ENCODE measurements at regions not wholly inside any gene's neighbourhood (a gene's known extent, or its start where the extent isn't known, plus 50 kb on each side); places are given as distances from the start of the nearest gene placed in this dataset.

DNA sequence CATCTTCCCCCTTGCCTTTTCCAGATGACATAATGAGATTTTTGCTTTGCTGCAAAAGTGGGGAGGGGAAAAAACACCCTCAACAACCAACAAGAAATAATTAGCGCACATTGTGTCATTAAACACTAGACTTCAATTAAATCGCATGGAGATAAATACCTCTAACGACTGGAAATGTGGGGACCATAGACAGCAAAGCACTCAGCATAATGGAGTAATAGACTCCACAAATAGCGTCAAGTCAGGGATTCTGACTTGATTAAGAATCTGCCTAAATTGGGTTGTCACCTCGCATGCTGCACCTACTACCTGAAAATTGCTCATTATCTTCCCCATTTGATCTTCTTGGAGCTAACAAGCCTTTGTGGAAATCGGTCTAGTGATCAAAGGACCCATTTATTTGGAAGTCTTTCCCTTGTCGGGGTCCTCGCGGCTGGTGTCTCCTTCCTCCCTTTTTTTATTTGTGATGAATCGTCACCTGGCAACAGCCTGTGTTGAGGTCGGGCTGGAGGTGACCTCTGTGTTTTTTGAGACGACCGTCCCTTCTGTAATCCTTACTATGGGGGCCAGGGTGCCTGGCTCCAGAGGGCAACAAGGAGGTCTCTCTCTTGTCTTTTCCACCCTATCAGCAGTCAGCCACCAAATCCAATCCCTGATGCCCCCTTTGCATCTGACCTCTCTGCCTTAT, 75.3 kb upstream of the IGSF21 start:
- no peak for ATAC-seq
- Mint-ChIP-seq H3K36me3 (ENCODE audit: low read depth) (no peaks in the 10 kb centered on the region), H3K4me1 (no peaks in the 10 kb centered on the region), H3K27me3 (peaks cover 43% of the 10 kb centered on the region), H3K27ac (no peak overlapping the region), H3K4me3 (no peak overlapping the region)
- H3K9me3 ChIP-seq (ENCODE audit: control insufficient read depth, low read length, poor library complexity, severe bottlenecking): no peaks in the 10 kb centered on the region
- no peak for DNase-seq

DNA sequence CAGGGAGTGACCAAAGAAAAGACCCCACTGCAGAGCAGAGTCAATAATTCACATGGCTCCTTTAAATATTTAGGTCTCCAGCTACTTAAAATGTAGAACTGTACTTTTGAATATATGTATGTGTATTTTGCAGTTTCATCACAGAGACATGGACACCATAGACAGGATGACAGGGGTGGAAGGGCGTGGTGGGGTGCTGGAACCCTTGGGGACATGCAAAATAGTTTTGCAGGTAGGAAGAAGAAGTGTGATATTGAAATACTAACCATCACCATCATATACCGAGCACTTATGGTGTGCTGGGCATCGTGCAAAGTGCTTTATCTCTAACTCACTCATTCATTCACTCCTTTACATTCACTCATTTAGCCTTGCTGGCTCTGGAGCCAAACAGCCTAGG, 72.5 kb upstream of the IGSF21 start:
- H3K9me3 ChIP-seq (ENCODE audit: control insufficient read depth, low read length, poor library complexity, severe bottlenecking): no peaks in the 10 kb centered on the region
- H3K4me1 Mint-ChIP-seq: no peaks in the 10 kb centered on the region
- peaks cover 24% of the 10 kb centered on the region for H3K27me3 Mint-ChIP-seq
- no peaks in the 10 kb centered on the region for H3K36me3 Mint-ChIP-seq (ENCODE audit: low read depth)
- H3K4me3 Mint-ChIP-seq: no peak overlapping the region
- ATAC-seq: no peak
- H3K27ac Mint-ChIP-seq: no peak overlapping the region
- DNase-seq: no peak

DNA sequence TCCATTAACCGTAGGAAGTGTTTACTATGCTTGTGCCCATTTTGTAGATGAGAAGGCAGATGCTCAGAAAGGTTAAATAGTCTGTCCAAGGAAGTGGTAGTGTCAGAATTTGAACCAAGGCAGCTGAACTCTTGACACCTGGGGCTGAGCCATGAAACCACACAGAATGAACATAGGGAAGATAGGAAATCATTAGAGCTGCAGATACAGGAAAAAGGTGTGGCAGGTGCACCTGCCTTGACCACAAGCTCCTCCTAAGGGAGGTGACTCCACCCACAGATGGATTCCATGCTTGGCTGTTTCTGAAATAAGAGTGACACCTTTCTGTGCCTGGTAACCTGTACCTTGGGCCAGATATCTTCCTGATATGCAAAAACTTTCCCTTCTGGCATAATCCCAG, 69.9 kb upstream of the IGSF21 start:
- no peak for ATAC-seq

GRCh38 chr1:18038051-18038450, 69.5 kb upstream of the IGSF21 start:
- no peak overlapping the region for H3K27ac Mint-ChIP-seq
- DNase-seq: no peak
- peaks cover 10% of the 10 kb centered on the region for H3K27me3 Mint-ChIP-seq
- H3K36me3 Mint-ChIP-seq (ENCODE audit: low read depth): no peaks in the 10 kb centered on the region
- H3K4me1 Mint-ChIP-seq: no peaks in the 10 kb centered on the region
- no peaks in the 10 kb centered on the region for H3K9me3 ChIP-seq (ENCODE audit: control insufficient read depth, low read length, poor library complexity, severe bottlenecking)
- no peak for ATAC-seq
- no peak overlapping the region for H3K4me3 Mint-ChIP-seq

More for the DNA sequence above, 69.9 kb upstream of the IGSF21 start:
- H3K27ac Mint-ChIP-seq: no peak overlapping the region
- DNase-seq: no peak
- no peaks in the 10 kb centered on the region for H3K4me1 Mint-ChIP-seq
- H3K9me3 ChIP-seq (ENCODE audit: control insufficient read depth, low read length, poor library complexity, severe bottlenecking): no peaks in the 10 kb centered on the region
- no peak overlapping the region for H3K4me3 Mint-ChIP-seq
- peaks cover 14% of the 10 kb centered on the region for H3K27me3 Mint-ChIP-seq
- H3K36me3 Mint-ChIP-seq (ENCODE audit: low read depth): no peaks in the 10 kb centered on the region

- Mint-ChIP-seq H3K27ac (no peak overlapping the region), H3K4me1 (no peaks in the 10 kb centered on the region)
- no peak for DNase-seq
These were observed 68.5 kb upstream of the IGSF21 start for GRCh38 chr1:18039102-18039501.

DNA sequence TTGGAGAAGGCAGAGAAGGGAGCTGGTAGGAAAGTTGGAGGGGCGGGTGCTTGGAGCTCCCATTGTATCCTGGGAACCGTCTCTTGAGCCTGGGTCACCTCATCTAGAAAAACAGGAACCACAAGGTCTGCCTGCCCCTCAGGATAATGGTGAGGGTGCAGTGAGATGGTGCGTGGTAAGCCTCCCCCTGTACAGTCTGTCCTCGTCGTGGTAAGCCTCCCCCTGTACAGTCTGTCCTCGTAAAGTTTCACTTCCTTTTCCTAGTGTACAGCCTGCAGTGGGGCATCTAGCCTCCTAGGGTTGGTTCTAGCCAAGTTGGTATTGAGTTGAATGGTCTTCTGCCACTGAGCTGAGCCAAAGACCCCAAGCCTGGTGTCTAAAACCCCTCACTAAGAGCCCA, 66.5 kb upstream of the IGSF21 start:
- no peaks in the 10 kb centered on the region for H3K36me3 Mint-ChIP-seq (ENCODE audit: low read depth)
- H3K27me3 Mint-ChIP-seq: peaks cover 17% of the 10 kb centered on the region

More at GRCh38 chr1:18039102-18039501, 68.5 kb upstream of the IGSF21 start:
- no peaks in the 10 kb centered on the region for H3K36me3 Mint-ChIP-seq (ENCODE audit: low read depth)
- H3K9me3 ChIP-seq (ENCODE audit: control insufficient read depth, low read length, poor library complexity, severe bottlenecking): no peaks in the 10 kb centered on the region
- no peak overlapping the region for H3K4me3 Mint-ChIP-seq
- ATAC-seq: no peak
- H3K27me3 Mint-ChIP-seq: peaks cover 13% of the 10 kb centered on the region

DNA sequence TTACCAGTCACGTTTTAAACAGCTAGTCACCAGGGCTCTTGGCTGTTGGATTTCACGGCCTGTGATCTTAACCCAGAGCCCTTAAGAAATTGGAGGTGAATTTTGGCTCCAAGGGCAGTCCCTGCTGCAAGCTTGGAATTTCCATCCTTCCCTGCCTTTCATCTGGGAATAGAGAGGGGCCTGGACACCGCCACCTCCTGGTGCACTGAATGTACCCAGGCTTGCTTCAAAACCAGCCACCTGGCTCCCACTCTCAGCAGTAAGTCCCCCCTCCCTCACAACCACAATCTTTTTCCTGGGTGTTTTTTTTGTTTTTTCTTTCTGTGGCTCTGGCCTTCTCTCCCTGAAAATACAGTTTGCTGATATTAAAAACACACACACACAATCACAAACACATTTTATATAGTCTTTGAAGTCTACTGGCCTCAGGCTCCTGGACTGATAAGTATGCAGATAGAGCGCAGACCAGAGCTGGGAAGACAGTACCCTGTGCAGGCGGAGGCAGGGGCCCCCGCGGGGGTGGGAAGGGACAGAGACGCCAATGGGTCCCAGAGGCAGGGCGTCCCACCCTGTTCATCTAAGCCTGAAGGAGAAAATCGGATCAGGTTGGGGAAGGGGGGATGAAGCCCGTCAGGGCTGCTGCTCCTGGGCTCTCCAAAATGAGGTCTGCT, 65.8 kb upstream of the IGSF21 start:
- ATAC-seq (no peak), DNase-seq (no peak)
- Mint-ChIP-seq H3K27me3 (peaks cover 17% of the 10 kb centered on the region), H3K36me3 (ENCODE audit: low read depth) (no peaks in the 10 kb centered on the region), H3K4me3 (no peak overlapping the region), H3K4me1 (no peaks in the 10 kb centered on the region), H3K27ac (no peak overlapping the region)
- no peaks in the 10 kb centered on the region for H3K9me3 ChIP-seq (ENCODE audit: control insufficient read depth, low read length, poor library complexity, severe bottlenecking)

More for the DNA sequence above, 66.5 kb upstream of the IGSF21 start:
- Mint-ChIP-seq H3K4me1 (no peaks in the 10 kb centered on the region), H3K27ac (no peak overlapping the region), H3K4me3 (no peak overlapping the region)
- no peaks in the 10 kb centered on the region for H3K9me3 ChIP-seq (ENCODE audit: control insufficient read depth, low read length, poor library complexity, severe bottlenecking)
- ATAC-seq (no peak), DNase-seq (no peak)

DNA sequence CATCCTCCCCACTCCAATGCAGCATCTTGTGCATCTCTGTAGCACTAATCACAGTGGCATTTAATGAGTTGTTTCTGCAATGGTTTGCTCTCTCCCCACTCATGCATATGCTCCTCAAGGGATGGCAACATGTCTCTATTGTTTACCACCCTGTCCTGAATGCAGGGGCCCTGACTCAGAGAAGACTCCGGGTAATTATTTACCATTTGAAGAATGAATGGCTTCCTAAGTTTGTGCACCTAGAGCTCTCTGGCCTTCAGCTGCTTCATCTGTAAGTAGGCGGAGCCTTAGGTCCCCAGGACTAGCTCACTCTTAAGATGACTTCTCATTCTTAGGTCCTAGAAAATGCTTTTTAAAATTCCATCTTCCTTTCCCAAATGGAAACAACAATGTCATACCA, 63.7 kb upstream of the IGSF21 start:
- no peak for DNase-seq
- Mint-ChIP-seq H3K4me3 (no peak overlapping the region), H3K4me1 (no peaks in the 10 kb centered on the region), H3K27ac (no peak overlapping the region), H3K27me3 (peaks cover 17% of the 10 kb centered on the region), H3K36me3 (ENCODE audit: low read depth) (no peaks in the 10 kb centered on the region)
- no peaks in the 10 kb centered on the region for H3K9me3 ChIP-seq (ENCODE audit: control insufficient read depth, low read length, poor library complexity, severe bottlenecking)
- ATAC-seq: no peak

DNA sequence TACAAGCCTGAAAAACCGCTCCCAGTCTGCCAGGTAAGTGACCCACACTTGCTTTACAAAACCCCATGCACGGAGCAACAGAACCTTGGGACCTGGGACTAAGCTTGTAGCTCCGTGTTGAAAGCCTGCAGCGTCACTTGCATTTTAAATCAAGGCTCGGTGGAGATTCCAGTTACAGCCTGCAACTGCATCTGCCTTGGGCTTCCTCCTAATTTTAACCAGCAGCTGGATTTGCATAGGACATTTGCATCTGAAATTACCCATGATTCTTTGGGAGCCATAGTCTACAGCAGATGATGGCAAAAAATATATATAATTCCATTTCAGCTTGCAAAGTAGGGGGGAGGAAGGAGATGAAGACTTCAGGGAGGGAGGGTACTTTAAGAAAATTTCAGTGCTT, 62.4 kb upstream of the IGSF21 start:
- no peak overlapping the region for H3K4me3 Mint-ChIP-seq
- no peaks in the 10 kb centered on the region for H3K9me3 ChIP-seq (ENCODE audit: control insufficient read depth, low read length, poor library complexity, severe bottlenecking)
- no peaks in the 10 kb centered on the region for H3K36me3 Mint-ChIP-seq (ENCODE audit: low read depth)
- no peaks in the 10 kb centered on the region for H3K4me1 Mint-ChIP-seq
- H3K27ac Mint-ChIP-seq: no peak overlapping the region
- DNase-seq (no peak), ATAC-seq (no peak)
- H3K27me3 Mint-ChIP-seq: peaks cover 17% of the 10 kb centered on the region

DNA sequence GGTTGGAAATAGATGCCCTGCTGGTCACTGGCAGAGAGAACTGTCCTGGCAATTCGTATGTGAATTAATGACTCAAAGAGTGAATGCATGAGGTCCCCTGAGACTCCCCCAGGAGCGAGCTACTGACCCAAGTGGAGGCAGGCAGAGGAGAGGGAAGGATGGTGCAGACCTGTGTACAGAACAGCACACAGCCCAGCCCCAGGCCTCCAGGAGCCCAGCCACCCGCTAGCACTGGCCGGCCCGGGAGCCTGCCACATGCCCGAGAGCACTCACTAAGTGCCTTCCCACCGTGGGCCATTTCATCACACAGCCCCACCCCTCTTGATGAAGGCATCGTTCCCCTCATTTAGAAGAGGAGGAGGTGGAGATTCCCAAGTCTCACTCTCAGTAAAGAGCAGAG, 62.0 kb upstream of the IGSF21 start:
- Mint-ChIP-seq H3K36me3 (ENCODE audit: low read depth) (no peaks in the 10 kb centered on the region), H3K4me3 (no peak overlapping the region), H3K27me3 (peaks cover 17% of the 10 kb centered on the region), H3K4me1 (no peaks in the 10 kb centered on the region), H3K27ac (no peak overlapping the region)
- ATAC-seq (no peak), DNase-seq (no peak)
- no peaks in the 10 kb centered on the region for H3K9me3 ChIP-seq (ENCODE audit: control insufficient read depth, low read length, poor library complexity, severe bottlenecking)

- H3K27me3 Mint-ChIP-seq: peaks cover 12% of the 10 kb centered on the region
- H3K36me3 Mint-ChIP-seq (ENCODE audit: low read depth): no peaks in the 10 kb centered on the region
- no peaks in the 10 kb centered on the region for H3K4me1 Mint-ChIP-seq
- H3K9me3 ChIP-seq (ENCODE audit: control insufficient read depth, low read length, poor library complexity, severe bottlenecking): no peaks in the 10 kb centered on the region
- ATAC-seq: no peak
- H3K27ac Mint-ChIP-seq: no peak overlapping the region
- DNase-seq: no peak
- no peak overlapping the region for H3K4me3 Mint-ChIP-seq
These were observed 60.5 kb upstream of the IGSF21 start for GRCh38 chr1:18047122-18047521.

- DNase-seq: no peak
- Mint-ChIP-seq H3K4me1 (no peaks in the 10 kb centered on the region), H3K27ac (no peak overlapping the region), H3K27me3 (peaks cover 3% of the 10 kb centered on the region), H3K36me3 (ENCODE audit: low read depth) (no peaks in the 10 kb centered on the region), H3K4me3 (no peak overlapping the region)
- H3K9me3 ChIP-seq (ENCODE audit: control insufficient read depth, low read length, poor library complexity, severe bottlenecking): no peaks in the 10 kb centered on the region
- ATAC-seq: no peak
These were observed 58.4 kb upstream of the IGSF21 start for GRCh38 chr1:18049228-18049627.

DNA sequence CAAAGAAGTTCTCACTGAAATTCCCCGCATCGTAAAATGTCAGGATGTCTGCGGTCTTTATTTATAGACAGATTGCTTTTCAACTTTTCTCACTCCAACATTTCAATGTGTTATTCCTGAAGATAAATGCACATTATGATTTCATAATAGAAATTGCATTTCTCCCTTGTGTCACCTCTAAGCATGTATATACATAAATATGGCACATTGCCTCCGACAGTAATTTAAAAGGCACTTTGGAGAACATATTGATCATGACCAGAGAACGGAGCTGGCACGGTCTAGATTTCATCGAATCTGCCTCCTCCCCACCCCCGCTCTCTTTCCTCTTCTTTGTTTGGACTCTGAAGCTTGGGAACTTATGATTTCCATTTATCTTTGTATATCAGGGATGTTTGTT, 54.9 kb upstream of the IGSF21 start:
- Mint-ChIP-seq H3K4me3 (no peak overlapping the region), H3K36me3 (ENCODE audit: low read depth) (no peaks in the 10 kb centered on the region), H3K27ac (no peak overlapping the region), H3K27me3 (no peaks in the 10 kb centered on the region), H3K4me1 (no peaks in the 10 kb centered on the region)
- no peak for ATAC-seq
- no peaks in the 10 kb centered on the region for H3K9me3 ChIP-seq (ENCODE audit: control insufficient read depth, low read length, poor library complexity, severe bottlenecking)
- no peak for DNase-seq

DNA sequence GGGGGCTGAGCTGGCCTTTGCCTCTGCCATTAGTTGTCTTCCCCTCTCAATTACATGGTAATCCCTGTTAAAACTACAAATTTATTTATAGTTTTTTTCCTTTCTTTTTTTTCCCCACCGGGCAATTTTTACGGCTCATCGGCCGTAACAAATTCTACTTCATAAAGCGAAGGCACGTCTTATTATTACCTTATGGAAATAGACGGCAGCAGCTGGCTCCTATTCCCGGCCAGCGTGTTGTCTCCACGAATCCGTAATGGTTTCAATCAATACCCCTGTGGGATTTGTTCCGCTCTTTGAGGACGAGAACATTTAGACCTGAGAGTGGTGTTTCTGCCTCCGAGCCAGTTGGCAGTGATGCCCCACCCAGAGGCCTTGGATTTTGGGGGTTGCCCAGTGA, 52.4 kb upstream of the IGSF21 start:
- DNase-seq (no peak), ATAC-seq (no peak)
- Mint-ChIP-seq H3K4me1 (no peaks in the 10 kb centered on the region), H3K27me3 (peaks cover 6% of the 10 kb centered on the region), H3K4me3 (no peak overlapping the region), H3K36me3 (ENCODE audit: low read depth) (no peaks in the 10 kb centered on the region), H3K27ac (no peak overlapping the region)
- no peaks in the 10 kb centered on the region for H3K9me3 ChIP-seq (ENCODE audit: control insufficient read depth, low read length, poor library complexity, severe bottlenecking)
